ENCODE measurements at regions not wholly inside any gene's neighbourhood (a gene's known extent, or its start where the extent isn't known, plus 50 kb on each side); places are given as distances from the start of the nearest gene placed in this dataset.
A peak's percentile ranks its signal among the peaks of the same experiment; 100 is the strongest.

DNA sequence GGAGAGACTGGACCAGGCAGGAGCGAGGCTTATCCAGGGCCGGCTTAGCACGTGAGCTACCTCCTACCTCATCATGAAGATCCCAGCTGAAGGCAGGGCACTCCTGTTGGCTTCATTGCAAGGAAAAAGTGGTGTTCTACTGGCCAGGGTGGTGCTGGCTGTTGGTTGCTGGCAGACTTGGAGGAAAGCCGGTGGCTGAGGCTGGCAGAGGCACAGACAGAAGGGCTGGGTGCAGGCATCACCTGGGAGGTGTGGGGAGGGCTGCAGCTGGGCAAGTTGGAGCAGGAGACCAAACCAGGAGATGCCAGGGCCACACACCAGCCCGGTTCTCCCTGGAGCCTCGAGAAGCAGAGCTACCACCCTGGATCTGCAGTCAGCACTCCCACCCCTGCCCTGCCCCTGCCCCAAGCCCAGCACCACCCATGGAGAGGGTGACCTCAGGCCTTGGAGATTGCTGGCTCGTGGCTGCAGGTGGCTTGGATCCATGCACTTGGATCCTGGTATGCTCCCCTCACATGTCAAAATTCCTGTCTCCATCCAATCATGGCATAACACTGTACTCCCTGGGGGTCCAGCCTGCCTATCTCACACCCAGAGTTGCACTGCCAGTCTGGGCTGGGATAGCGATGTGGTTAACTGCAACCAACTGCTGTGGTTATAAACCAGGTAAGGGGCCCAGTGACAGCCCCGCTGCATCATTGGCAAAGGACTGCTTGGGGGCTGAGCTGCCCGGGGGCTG lies 49.7 kb downstream of the GLI2 start:
- DNase-seq (ENCODE audit: missing footprints) (peak; percentile 28), ATAC-seq (no peak)
- intact Hi-C loops (cut with DNase I): no loop called here

DNA sequence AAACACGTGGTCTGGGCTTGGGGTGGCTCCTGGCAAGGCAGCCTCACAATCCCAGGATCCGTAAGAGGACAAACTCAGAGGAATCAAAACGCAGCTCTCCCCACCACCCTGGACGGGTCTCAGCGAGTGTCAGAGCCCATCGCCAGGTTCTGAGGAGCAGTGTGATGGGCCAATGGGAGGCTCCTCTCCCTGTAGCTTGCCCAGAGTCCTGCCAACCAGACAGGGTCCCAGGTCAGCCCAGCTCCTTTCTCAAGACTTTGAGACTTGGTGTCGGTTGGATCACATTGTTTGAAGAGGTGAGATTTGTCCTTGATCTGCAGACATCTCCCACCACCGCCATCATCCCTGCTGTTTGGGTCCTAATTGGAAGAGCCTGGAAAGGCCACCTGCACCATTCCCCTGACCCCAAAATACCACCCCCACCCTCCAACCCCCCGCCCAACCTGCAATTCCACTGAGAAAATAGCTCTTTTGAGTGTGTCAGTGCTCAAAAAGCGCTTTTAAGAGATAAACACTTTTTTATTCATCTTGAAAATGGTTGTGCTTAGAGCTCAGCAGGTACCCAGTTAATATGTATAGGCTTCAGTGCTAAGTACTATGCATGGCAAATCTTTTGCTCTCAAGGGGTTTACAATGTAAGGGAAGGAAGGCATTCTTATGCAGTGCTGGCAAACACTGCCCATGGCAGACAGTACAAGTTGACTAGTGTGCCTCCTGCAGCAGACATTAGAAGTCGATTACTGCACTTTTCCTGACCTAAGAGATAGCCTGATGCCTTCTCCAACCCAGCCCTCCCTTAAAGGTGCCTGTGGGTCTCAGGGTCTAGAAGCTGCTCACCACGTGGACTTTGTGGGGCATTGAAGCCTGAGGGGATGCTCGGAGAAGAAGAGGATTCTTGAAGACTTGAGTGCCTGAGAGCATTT lies 50.6 kb downstream of the GLI2 start:
- no peak for ATAC-seq
- DNase-seq (ENCODE audit: missing footprints): peak; percentile 45
- intact Hi-C loops (cut with DNase I): no loop called here

DNA sequence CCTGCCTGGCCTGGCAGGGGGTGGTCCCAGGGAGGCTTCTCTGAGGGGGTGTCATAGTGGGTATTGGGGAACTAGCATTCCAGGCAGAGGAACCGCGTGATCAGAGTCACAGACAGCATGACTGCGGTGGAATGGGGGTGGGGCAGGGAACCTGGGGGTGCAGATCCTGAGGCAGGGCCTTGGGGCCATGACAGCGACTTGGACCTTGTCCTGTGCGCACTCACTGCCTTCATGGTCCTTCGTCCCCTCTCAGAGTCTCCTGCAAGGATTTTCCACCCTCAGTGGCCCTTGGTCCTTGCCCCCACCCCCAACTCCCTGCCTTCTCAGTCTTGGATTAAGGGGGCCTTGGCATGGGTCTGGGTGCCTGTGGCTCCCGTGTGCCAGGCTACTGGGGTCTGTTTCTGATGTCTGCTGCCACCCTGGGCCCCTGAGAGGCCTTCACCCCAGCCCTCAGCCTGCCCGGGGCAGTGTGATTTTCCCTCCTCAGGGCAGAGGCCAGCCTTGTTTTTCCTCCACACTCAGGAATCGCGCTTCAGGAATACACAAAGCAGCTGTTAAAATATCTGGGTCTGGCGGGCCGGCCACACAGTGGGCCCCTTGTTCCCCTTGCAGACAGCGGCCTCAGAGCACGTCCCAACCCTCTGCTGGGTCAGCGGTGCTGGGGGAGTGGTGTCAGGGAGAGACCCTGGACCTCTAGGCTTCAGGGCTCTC lies 51.6 kb downstream of the GLI2 start:
- ATAC-seq (peak; percentile 24), DNase-seq (ENCODE audit: missing footprints) (peak; percentile 27)
- intact Hi-C loops (cut with DNase I): no loop called here

DNA sequence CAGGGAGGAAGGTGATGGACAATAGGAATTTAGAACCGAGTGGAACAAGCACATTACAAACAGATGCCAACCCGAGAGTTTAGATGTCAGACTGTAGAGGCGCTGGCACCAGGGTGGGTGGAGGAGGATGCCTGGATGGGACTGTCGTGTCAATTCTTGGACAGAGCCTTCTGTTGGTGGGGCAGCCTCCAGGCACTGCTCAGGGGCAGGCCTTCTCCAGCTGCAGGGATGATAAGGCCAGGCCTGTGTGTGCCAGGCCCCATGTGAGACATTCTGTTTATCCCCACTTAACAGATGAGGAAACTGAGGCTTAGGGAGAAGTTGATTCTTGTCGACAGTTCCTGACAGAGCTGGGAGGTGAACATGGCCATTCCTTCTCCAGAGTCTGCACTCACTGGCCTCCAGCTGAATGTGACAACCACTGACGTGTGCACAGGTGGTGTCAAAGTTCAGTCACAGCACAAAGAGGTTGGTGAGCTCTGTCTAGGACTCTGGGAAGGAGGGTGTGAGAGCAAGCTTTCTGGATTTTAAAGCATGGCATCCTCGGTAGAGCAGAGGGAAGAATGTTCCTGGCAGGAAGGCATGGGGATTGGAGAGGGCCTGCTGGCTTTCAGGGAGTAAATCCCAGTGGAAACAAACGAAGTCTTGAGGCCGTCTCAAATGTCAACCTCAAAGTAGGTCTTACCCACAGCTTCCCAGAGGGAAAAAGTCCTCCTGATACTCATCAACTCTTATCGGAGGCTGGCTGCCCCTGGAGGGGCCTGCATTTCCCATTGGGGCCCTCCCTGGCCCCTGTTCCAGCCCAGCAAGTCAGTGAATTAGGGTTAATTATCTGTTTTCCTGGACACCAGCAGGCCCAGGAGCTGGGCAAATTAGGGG lies 52.4 kb downstream of the GLI2 start:
- ATAC-seq: no peak
- DNase-seq (ENCODE audit: missing footprints): peak; percentile 11
- intact Hi-C loops (cut with DNase I): no loop called here

DNA sequence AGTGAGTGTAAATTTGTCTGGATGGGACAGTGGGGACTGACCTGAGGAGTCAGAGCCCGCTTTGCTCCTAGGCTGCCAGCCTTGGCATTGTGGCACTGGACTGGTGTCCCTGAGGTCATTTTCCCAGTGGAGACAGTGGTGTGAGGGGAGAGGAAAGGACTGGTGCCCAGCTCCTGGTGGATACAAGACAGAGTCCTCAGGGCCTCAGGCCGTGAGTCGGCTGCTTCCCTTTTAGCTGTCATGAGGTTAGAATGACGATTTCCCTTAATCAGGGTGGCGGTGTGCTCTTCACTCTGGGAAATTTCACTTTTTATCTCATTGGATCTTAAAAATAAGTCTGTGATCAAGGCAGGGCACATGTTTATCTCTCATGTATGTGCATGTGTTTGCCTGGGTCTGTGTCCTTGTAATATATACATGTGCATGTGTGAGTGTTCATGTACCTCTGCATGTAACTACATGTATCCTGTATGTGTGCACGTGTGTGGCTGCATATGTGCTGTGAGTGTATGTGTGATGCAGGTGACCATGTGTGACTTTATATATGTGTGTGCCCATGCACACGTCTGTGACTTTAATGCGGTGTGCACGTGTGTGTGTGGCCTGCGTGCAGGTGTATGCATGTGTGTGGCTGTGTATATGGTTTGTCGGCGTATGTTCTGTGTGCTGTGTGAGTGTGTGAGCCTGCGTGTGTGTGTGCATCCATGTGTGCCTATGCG lies 55.7 kb downstream of the GLI2 start:
- intact Hi-C loops (cut with DNase I): no loop called here
- DNase-seq (ENCODE audit: missing footprints): peak; percentile 59
- ATAC-seq: no peak

DNA sequence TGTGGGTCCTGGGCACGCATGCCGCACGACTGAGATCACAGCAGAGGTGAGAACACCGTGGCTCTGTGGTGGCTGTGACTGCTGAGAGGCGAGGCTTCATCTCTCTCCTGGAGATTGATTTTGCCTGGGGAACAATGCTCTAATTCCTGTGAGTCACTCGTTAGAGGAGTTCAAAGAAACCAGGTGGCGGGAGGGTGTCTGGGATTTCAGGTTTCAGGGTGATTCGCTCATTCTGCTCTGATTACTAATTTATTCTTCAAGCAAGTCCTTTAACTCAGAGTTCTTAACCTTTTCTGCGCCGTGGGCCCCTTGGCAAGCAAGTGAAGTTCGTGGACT lies 56.3 kb downstream of the GLI2 start:
- DNase-seq (ENCODE audit: missing footprints) (no peak), ATAC-seq (no peak)

DNA sequence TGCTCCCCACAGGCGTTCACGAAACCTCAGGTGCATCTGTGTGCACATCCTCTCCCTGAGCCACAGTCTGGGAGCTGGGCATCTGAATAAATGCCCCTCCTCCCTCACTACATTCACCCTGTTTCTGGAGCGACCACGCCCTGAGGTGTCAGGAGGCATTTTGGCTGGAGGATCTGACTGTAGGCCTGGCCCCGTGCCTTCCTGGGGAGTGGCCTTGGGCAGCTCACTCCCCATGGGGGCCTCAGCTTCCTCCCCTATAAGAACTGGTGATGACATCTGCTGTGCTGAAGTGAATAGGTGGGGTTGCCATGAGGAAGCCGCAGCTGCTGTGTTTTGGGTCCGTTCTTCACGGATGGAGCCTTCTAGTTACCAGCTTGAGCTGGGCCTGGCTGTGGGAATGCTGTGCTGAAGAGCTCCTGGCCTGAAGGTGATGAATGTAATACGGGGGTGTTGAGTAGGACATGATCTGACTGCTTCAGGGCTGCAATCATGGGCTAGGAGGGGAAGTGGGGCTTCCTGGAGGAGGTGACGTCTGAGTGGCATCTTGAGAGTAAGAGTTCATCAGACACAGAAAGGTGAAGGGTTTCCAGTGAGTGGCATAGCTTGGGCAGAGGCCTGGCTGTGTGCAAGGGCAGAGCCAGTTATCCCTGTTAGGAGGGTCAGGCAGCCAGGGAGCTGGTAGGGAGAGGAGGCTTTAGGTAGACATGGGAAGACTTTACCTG lies 58.2 kb downstream of the GLI2 start:
- ATAC-seq (no peak), DNase-seq (ENCODE audit: missing footprints) (peak; percentile 33)
- intact Hi-C loops (cut with DNase I): no loop called here

More for the DNA sequence above, 56.3 kb downstream of the GLI2 start:
- intact Hi-C loops (cut with DNase I): no loop called here

DNA sequence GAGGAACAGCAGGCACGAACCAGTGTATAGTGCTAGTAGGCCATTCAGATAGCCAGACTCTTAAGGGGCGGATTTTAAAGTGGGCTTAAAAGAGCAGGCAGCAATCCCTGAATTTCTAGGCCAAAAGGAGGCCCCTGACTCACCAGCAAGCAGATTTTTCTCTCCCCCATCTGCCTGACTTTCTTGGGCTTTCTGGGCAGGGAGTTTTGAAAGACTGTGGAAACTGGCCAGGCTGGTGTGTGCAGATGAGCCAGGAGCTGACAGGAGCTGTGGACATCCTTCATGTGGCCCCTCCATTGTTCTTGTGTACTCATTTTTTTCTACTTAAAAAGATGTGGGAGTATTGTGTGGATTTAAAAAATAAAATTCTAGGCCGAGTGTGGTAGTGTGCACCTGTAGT lies 59.0 kb downstream of the GLI2 start:
- intact Hi-C loops (cut with DNase I): no loop called here
- ATAC-seq (no peak), DNase-seq (ENCODE audit: missing footprints) (no peak)

DNA sequence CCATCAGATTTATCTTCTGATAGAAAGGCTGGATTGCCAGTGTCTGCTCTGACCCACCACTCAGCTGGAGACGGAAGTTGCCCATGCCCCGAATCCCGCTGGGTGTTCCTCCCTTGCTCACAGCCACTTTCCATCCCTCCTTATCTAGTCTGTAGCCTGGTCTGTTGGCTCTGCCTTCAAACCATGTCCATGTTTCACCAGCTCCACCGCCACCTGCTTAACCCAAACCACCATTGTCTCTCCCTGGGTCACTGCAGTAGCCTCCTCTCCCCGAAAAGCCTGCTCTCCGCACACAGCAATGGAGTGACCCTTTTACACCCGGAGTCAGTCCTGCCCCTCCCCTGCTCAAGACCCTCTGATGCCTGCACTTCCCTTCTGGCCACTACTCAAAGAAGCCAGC lies 60.4 kb downstream of the GLI2 start:
- DNase-seq (ENCODE audit: missing footprints): peak; percentile 31
- intact Hi-C loops (cut with DNase I): no loop called here
- ATAC-seq: no peak

DNA sequence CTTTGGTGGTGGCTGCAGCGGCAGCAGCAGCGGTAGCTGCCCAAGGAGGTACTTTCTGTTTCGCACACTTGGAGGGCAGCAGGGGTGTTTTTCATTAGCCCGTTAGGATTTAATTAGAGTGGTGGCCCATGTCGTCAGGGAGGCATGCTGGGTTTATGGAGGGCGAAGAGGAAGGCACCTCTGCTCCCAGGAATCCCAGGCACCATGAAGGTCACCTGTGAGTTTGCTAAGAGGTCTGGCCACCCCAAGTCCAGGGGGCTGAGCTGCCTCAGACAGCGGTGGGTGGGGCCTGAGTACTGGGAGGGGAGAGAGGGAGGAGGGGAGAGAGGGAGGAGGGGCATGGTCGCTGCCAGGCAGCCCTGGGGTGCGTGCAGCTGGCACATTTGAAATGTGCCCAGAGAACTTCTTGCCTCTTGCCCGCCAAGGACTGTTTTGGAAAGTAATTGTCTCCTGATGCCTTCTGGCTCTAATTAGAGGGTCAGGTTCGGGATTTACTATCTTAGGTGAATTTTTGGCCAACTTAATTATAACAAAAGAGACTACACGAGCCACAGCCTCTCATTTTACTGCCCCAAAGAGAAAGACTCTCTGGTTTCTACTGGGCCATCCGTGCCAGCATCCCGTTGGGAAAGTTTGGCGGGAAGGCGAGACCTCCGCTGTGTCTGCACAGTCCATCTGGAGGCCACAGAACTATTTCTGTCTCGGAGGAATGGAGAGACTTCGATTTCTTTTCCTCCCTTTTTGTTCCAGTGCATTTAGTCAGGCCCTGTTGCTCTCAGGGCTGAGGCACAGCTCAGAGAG lies 62.0 kb downstream of the GLI2 start:
- intact Hi-C loops (cut with DNase I): no loop called here
- peak; percentile 22 for DNase-seq (ENCODE audit: missing footprints)
- ATAC-seq: no peak

DNA sequence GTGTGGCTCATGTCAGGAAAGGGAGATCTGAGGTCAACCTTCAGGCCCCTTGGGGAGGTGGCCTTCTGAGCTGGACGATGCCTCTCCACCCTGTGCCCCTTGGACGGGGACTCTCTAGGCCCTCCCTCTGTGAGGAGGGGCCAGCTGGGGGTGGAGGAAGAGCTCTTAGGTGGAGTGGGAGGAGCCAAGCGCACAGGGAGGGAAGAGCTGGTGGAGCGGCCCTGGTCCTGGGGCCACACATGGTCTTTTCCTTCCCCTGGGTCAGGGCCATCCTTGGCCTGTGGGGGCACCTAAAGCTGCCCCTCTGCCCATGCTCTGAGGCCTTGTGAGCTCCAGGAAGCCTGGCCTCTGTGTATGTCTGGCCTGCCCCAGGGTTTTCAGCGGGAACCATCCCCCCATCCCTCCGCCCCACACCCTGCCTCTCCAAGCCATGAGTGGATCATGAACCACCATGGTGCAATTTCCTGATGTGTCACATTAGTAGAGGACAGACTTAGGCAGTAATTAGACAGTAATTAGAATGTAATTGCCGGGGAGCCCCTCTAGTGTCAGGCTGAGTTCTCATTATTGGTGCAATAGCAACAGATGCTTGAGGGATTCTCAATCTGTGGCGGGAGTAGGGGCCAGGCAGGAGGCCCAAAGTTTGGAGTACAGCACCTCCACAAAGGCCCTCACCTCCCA lies 63.0 kb downstream of the GLI2 start:
- ATAC-seq: no peak

DNA sequence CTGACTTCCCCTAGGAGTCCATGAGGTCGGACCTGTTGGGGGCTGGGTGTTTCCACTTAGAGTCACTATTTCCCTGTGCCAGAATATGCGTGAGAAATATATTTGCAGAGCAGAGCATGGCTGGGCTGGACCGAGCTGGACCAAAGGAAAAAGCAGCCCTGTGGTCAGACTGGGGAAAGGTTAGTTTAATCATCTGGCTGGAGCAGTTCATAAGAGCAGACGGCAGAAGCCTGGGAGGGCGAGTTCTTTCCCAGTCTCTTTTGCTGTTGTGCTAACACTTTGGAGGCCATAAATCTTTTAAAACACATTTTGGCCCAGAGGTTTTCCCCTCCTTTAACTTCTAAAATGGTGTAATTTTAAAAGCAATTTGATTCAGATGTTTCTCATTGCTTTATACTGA lies 66.5 kb downstream of the GLI2 start:
- intact Hi-C loops (cut with DNase I): no loop called here
- peak; percentile 40 for DNase-seq (ENCODE audit: missing footprints)
- ATAC-seq: no peak

More for the DNA sequence above, 63.0 kb downstream of the GLI2 start:
- intact Hi-C loops (cut with DNase I): no loop called here
- peak; percentile 39 for DNase-seq (ENCODE audit: missing footprints)

DNA sequence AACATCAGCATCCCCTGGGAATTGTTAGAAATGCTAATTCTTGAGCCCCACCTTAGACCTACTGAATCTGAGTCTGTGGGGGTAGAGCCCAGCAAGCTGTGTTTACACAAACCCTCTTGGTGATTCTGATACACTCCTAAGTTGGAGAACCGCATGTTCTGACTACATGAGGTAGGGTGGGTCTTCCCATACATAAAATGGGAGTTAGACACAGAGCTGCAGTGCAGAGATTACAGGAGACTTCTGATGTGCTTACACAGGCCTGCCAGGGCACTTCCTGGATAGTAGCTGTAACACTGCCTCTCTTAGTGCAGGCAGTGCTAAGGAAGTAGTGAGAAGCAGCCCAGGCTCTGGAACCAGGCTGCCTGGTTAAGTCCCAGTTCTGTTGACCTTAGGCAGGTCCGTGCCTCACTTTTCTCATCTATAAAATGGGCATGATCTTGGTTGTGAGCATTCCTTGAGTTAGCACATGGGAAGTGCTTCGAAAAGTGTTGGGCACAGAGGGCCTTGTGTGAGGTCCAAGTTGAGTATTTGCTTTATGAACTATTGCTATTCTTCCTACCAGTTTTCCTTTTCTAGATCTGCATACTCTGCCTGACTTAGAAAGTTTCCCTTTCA lies 67.3 kb downstream of the GLI2 start:
- ATAC-seq (no peak), DNase-seq (ENCODE audit: missing footprints) (peak; percentile 8)
- intact Hi-C loops (cut with DNase I): no loop called here

DNA sequence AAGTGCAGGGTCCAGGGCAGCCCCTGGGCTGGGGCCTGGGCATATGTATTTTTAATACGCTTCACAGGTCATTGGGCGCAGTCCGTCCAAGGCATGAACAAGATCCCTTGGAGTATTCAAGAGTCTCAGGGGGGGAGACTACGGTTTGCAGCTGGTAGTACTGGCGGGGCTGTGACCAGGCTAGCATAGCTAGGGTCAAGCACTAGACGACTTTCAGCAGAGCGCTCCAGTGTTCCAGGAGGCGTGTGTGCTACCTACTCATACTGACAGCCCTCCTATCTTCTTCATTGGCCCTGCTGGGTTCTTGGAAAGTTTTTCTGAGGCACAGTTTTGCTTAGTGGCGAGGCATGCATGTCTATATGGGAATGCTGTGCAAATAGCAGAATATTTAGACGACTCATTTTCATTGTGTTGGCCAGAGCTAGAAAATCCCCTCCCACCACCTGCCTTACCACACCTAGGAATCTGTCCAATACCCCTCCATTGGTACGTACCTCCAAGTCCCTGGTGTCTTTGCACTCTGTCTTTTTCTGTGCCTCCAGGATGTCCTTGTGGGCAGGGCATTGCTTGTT lies 68.2 kb downstream of the GLI2 start:
- no peak for ATAC-seq
- intact Hi-C loops (cut with DNase I): no loop called here

DNA sequence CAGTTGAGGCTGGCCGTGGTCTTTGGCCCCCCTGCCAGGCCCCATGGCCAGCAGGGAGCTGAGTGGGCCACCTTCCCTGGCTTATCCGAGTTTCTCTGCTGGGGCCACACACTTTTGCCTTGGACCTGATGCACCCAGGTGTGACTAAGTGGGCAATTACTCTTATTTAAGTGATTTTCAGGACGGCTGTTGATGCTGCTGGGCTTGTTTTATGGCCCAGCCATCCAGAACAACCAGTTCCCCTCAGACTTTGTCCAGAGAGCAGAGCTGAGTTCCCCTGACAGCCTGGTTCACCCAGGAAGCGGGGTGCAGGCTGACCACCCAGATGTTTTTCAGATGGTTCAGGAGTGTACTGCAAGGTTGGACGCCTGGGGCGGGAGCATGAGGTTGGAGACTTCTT lies 68.8 kb downstream of the GLI2 start:
- intact Hi-C loops (cut with DNase I): no loop called here

More for the DNA sequence above, 68.2 kb downstream of the GLI2 start:
- DNase-seq (ENCODE audit: missing footprints): peak; percentile 50

More for the DNA sequence above, 68.8 kb downstream of the GLI2 start:
- no peak for ATAC-seq
- DNase-seq (ENCODE audit: missing footprints): peak; percentile 50
